ENCODE measurements at regions not wholly inside any gene's neighbourhood (a gene's known extent, or its start where the extent isn't known, plus 50 kb on each side); places are given as distances from the start of the nearest gene placed in this dataset.

DNA sequence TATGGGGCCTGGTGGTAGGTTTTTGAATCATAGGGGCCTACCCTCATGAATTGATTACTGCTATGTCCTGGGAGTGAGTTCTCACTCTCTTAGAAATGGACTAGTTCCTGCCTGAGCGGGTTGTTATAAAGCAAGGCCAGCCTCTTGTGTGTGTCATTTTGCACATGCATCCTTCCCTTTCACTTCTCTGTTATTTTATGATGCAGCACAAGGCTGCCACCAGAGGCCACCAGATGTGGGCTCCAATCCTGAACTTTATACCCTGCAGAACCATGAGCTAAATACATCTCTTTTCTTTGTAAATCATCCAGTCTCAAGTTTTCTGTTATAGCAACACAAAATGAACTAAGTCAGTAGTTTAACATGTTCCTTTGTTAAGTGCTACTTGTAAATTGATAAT lies 251.4 kb downstream of the BLID start:
- TF ChIP-seq SP1 (CRISPR knock-in tag; conservative IDR thresholded peaks at IDR 0.05) (no peak), JUN (CRISPR knock-in tag; IDR thresholded peaks at IDR 0.05) (no peak), ELF4 (CRISPR knock-in tag; IDR thresholded peaks at IDR 0.05; ENCODE audit: low read depth) (no peak), SMAD4 (CRISPR knock-in tag; IDR thresholded peaks at IDR 0.05) (no peak), CREM (CRISPR knock-in tag; IDR thresholded peaks at IDR 0.05) (no peak), ZNF121 (CRISPR knock-in tag; IDR thresholded peaks at IDR 0.05) (no peak), FOXJ3 (CRISPR knock-in tag; IDR thresholded peaks at IDR 0.05; ENCODE audit: borderline replicate concordance) (no peak), ZNF263 (CRISPR knock-in tag; IDR thresholded peaks at IDR 0.05; ENCODE audit: low read depth) (no peak)
- TF ChIP-seq, protein P1, sequence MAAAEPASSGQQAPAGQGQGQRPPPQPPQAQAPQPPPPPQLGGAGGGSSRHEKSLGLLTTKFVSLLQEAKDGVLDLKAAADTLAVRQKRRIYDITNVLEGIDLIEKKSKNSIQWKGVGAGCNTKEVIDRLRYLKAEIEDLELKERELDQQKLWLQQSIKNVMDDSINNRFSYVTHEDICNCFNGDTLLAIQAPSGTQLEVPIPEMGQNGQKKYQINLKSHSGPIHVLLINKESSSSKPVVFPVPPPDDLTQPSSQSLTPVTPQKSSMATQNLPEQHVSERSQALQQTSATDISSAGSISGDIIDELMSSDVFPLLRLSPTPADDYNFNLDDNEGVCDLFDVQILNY (CRISPR knock-in tag; IDR thresholded peaks at IDR 0.05): no peak
- TF ChIP-seq, protein P2, sequence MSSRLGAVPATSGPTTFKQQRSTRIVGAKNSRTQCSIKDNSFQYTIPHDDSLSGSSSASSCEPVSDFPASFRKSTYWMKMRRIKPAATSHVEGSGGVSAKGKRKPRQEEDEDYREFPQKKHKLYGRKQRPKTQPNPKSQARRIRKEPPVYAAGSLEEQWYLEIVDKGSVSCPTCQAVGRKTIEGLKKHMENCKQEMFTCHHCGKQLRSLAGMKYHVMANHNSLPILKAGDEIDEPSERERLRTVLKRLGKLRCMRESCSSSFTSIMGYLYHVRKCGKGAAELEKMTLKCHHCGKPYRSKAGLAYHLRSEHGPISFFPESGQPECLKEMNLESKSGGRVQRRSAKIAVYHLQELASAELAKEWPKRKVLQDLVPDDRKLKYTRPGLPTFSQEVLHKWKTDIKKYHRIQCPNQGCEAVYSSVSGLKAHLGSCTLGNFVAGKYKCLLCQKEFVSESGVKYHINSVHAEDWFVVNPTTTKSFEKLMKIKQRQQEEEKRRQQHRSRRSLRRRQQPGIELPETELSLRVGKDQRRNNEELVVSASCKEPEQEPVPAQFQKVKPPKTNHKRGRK (CRISPR knock-in tag; IDR thresholded peaks at IDR 0.05; ENCODE audit: borderline replicate concordance): no peak
- TF ChIP-seq, protein P3, sequence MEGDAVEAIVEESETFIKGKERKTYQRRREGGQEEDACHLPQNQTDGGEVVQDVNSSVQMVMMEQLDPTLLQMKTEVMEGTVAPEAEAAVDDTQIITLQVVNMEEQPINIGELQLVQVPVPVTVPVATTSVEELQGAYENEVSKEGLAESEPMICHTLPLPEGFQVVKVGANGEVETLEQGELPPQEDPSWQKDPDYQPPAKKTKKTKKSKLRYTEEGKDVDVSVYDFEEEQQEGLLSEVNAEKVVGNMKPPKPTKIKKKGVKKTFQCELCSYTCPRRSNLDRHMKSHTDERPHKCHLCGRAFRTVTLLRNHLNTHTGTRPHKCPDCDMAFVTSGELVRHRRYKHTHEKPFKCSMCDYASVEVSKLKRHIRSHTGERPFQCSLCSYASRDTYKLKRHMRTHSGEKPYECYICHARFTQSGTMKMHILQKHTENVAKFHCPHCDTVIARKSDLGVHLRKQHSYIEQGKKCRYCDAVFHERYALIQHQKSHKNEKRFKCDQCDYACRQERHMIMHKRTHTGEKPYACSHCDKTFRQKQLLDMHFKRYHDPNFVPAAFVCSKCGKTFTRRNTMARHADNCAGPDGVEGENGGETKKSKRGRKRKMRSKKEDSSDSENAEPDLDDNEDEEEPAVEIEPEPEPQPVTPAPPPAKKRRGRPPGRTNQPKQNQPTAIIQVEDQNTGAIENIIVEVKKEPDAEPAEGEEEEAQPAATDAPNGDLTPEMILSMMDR (IDR thresholded peaks at IDR 0.05): no peak
- TF ChIP-seq, protein P4, sequence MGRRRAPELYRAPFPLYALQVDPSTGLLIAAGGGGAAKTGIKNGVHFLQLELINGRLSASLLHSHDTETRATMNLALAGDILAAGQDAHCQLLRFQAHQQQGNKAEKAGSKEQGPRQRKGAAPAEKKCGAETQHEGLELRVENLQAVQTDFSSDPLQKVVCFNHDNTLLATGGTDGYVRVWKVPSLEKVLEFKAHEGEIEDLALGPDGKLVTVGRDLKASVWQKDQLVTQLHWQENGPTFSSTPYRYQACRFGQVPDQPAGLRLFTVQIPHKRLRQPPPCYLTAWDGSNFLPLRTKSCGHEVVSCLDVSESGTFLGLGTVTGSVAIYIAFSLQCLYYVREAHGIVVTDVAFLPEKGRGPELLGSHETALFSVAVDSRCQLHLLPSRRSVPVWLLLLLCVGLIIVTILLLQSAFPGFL (CRISPR knock-in tag; IDR thresholded peaks at IDR 0.05; ENCODE audit: borderline replicate concordance): no peak
- TF ChIP-seq, protein P5, sequence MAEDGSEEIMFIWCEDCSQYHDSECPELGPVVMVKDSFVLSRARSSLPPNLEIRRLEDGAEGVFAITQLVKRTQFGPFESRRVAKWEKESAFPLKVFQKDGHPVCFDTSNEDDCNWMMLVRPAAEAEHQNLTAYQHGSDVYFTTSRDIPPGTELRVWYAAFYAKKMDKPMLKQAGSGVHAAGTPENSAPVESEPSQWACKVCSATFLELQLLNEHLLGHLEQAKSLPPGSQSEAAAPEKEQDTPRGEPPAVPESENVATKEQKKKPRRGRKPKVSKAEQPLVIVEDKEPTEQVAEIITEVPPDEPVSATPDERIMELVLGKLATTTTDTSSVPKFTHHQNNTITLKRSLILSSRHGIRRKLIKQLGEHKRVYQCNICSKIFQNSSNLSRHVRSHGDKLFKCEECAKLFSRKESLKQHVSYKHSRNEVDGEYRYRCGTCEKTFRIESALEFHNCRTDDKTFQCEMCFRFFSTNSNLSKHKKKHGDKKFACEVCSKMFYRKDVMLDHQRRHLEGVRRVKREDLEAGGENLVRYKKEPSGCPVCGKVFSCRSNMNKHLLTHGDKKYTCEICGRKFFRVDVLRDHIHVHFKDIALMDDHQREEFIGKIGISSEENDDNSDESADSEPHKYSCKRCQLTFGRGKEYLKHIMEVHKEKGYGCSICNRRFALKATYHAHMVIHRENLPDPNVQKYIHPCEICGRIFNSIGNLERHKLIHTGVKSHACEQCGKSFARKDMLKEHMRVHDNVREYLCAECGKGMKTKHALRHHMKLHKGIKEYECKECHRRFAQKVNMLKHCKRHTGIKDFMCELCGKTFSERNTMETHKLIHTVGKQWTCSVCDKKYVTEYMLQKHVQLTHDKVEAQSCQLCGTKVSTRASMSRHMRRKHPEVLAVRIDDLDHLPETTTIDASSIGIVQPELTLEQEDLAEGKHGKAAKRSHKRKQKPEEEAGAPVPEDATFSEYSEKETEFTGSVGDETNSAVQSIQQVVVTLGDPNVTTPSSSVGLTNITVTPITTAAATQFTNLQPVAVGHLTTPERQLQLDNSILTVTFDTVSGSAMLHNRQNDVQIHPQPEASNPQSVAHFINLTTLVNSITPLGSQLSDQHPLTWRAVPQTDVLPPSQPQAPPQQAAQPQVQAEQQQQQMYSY (CRISPR knock-in tag; IDR thresholded peaks at IDR 0.05): no peak
- TF ChIP-seq, protein P6, sequence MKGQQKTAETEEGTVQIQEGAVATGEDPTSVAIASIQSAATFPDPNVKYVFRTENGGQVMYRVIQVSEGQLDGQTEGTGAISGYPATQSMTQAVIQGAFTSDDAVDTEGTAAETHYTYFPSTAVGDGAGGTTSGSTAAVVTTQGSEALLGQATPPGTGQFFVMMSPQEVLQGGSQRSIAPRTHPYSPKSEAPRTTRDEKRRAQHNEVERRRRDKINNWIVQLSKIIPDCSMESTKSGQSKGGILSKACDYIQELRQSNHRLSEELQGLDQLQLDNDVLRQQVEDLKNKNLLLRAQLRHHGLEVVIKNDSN (CRISPR knock-in tag; IDR thresholded peaks at IDR 0.05): no peak
